ENCODE measurements at regions not wholly inside any gene's neighbourhood (a gene's known extent, or its start where the extent isn't known, plus 50 kb on each side); places are given as distances from the start of the nearest gene placed in this dataset.

GRCh38 chrX:140917354-140918115, 84.9 kb upstream of the SPANXB1 start:
- no peak for TF ChIP-seq POLR2A (IDR thresholded peaks at IDR 0.05)
- no peak for TF ChIP-seq CTCF (IDR thresholded peaks at IDR 0.05)
